Activated T-cell treated with anti-CD3 and anti-CD28 coated beads, Interleukin-2, amount 50 U/mL, for 48 hours (primary cell): ENCODE measurements at regions not wholly inside any gene's neighbourhood (a gene's known extent, or its start where the extent isn't known, plus 50 kb on each side); places are given as distances from the start of the nearest gene placed in this dataset.

ENCODE experiments used
- DNase-seq, 2 experiments: peaks; one replicate each; pipeline ENCODE4 v3.0.0-alpha.2; 2020

GRCh38 chr7:114857605-114858004 lies 64.3 kb upstream of the MDFIC start:
- no peak for DNase-seq

- no peak for DNase-seq
Measured at GRCh38 chr7:114859477-114859876, 62.4 kb upstream of the MDFIC start.

GRCh38 chr7:114860206-114860605 lies 61.7 kb upstream of the MDFIC start:
- DNase-seq: no peak

- no peak for DNase-seq
Measured at GRCh38 chr7:114862406-114862805, 59.5 kb upstream of the MDFIC start.

GRCh38 chr7:114864278-114864677 lies 57.6 kb upstream of the MDFIC start:
- no peak for DNase-seq

GRCh38 chr7:114865564-114865963 lies 56.3 kb upstream of the MDFIC start:
- peak; percentile 61 to 66 for DNase-seq
